GM12872 (cell line): ENCODE measurements at regions not wholly inside any gene's neighbourhood (a gene's known extent, or its start where the extent isn't known, plus 50 kb on each side); places are given as distances from the start of the nearest gene placed in this dataset.

Experiments used
- TF ChIP-seq, protein P1 (sequence below): IDR thresholded peaks from 3 replicates; pipeline ENCODE4 v1.5.1; 2011; ENCODE audit warnings: low read depth, mild to moderate bottlenecking, low read length, moderate library complexity; ENCODE audit not compliant: insufficient read depth

DNA sequence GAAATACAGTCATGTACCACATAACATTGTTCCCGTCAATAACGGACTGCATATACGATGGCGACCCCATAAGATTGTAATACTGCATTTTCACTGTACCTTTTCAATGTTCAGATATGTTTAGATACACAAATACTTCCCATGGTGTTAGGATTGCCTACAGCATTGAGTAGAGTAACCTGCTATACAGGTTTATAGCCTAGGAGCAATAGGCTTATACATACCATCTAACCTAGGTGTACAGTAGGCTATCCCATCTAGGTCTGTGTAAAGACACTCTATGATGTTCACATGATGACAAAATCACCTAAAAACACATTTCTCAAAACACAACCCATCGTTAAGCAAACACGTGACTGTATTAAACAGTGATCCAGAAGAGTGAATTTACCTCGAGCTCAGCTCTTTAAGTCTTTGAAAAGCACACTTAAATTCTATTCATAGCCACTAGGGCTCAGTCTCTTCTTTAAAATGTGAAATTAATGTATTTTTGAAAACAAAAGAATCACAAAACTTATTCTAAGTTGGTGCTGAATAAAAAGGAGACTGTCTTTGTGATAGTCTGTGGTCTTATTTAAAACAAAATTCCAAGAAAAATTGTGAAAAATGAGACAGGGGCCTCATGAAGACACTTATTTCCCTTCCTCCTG lies 239.1 kb upstream of the ARID2 start:
- TF ChIP-seq, protein P1, sequence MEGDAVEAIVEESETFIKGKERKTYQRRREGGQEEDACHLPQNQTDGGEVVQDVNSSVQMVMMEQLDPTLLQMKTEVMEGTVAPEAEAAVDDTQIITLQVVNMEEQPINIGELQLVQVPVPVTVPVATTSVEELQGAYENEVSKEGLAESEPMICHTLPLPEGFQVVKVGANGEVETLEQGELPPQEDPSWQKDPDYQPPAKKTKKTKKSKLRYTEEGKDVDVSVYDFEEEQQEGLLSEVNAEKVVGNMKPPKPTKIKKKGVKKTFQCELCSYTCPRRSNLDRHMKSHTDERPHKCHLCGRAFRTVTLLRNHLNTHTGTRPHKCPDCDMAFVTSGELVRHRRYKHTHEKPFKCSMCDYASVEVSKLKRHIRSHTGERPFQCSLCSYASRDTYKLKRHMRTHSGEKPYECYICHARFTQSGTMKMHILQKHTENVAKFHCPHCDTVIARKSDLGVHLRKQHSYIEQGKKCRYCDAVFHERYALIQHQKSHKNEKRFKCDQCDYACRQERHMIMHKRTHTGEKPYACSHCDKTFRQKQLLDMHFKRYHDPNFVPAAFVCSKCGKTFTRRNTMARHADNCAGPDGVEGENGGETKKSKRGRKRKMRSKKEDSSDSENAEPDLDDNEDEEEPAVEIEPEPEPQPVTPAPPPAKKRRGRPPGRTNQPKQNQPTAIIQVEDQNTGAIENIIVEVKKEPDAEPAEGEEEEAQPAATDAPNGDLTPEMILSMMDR, result no peak

GRCh38 chr12:45494279-45494678 lies 235.2 kb upstream of the ARID2 start:
- TF ChIP-seq, protein P1, result no peak

GRCh38 chr12:45498645-45499044 lies 230.9 kb upstream of the ARID2 start:
- TF ChIP-seq, protein P1, result no peak

DNA sequence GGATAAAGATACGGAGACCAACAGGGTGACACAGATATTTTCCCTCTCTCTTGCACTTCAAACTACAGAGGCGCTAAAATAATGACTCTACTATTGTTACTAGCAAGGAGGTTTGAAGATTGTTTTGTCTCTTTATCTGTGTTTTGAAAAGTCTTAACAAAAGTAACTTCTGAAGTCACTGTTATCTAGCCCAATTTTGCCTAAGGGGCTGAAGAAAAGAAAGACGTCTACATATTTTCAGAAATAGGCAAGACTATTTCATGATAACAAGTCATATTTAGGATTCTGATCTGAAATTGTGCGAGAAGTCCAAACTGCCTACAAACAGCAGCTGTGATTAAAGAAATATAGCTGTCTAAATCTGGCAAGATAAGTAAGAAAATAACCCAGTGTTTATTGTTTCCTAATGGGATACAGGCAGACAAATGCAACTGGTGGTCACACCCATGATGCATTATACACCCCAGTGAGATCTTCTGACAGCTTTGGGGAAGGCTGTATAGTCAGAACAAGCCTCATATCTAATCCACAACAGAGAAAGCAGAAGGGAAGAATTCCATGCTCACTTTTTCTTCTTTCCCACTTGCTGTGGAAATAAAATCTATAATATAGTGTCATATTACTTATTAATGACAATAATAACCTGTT lies 226.9 kb upstream of the ARID2 start:
- TF ChIP-seq, protein P1, result no peak

DNA sequence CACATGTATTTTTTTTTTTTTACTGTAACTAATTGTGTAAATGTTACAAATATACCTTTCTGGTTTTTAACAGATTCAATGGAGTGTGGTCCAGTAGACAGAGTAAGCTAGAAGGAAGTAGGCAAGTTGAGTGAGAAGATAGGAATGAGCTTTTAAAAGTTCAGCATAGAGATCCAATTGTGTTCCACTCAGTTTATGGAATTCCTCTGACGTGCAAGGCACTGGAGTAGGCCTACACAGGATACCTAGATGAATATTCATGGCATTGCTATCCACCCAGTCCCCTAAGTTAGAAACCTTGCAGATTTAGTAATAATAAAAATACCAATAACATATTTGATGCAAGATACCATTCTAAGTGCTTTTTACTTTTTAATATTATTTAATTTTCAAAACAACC lies 225.6 kb upstream of the ARID2 start:
- TF ChIP-seq, protein P1, result no peak

- TF ChIP-seq, protein P1, result no peak
Measured at GRCh38 chr12:45504316-45505010, 225.0 kb upstream of the ARID2 start.

DNA sequence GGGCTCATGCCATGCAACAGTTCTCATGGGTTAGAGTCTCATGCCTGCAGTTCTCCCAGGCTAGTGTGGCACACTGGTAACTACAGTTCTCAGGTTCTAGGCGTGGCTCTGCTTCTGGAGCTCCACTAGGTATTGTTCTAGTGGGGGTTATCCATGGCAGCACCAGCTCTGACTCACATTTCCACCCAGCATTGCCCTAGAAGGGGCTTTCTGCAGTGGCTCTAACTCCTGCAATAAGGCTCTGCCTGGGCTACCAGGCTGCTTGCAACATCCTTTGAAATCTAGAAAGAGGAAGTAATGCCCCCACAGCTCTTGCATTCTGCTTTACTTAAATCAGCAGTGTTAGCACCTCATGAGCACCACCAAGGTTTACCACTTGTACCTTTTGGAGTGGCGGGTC lies 220.3 kb upstream of the ARID2 start:
- TF ChIP-seq, protein P1, result no peak
